Kidney (tissue), 13 donors: ENCODE measurements at regions not wholly inside any gene's neighbourhood (a gene's known extent, or its start where the extent isn't known, plus 50 kb on each side); places are given as distances from the start of the nearest gene placed in this dataset.
"Not testable (repeated sequence)": the region's sequence is repeated elsewhere in the genome, so short reads cannot be mapped to it uniquely, and the experiment has no call there.

ENCODE experiments used
- DNase-seq, 5 donors: peaks; one replicate each; pipeline ENCODE4 v3.0.0-alpha.2; 2013 to 2020
- FAIRE-seq: peaks from 2 replicates; lab custom pipeline; 2012; peaks lifted over from hg19 to GRCh38; lab: Jason Lieb, UNC
- H3K27ac ChIP-seq, 2 donors: one replicate each; pipeline ENCODE4 v1.7.0; 2013; ENCODE audit warnings: low read depth in 2 of 2, low read length in 2 of 2, inconsistent platforms in 1 of 2
- H3K27me3 ChIP-seq: one replicate; pipeline ENCODE4 v1.7.1; 2013; ENCODE audit warnings: low read length, inconsistent platforms; ENCODE audit not compliant: control insufficient read depth, insufficient read depth
- H3K36me3 ChIP-seq, 3 donors: one replicate each; pipeline versions ENCODE4 v1.7.0 to v1.7.1; 2013; ENCODE audit warnings: low read length in 3 of 3, control low read depth in 1 of 3, inconsistent platforms in 1 of 3; ENCODE audit not compliant: insufficient read depth in 3 of 3, control insufficient read depth in 2 of 3
- H3K4me1 ChIP-seq, 3 donors: one replicate each; pipeline versions ENCODE4 v1.7.0 to v1.7.1; 2013; ENCODE audit warnings: low read length in 3 of 3, inconsistent platforms in 1 of 3, low read depth in 1 of 3; ENCODE audit not compliant: control insufficient read depth in 2 of 3, insufficient read depth in 2 of 3
- H3K4me3 ChIP-seq, 3 donors: one replicate each; pipeline versions ENCODE4 v1.7.0 to v1.8.1; 2013; ENCODE audit warnings: low read length in 3 of 3, control low read depth in 1 of 3, inconsistent platforms in 1 of 3
- H3K9ac ChIP-seq, 3 donors: one replicate each; pipeline versions ENCODE4 v1.7.0 to v1.7.1; 2013; ENCODE audit warnings: low read length in 3 of 3, control low read depth in 1 of 3, inconsistent platforms in 1 of 3
- H3K9me3 ChIP-seq, 3 donors: one replicate each; pipeline versions ENCODE4 v1.7.0 to v1.7.1; 2013; ENCODE audit warnings: low read length in 3 of 3, control low read depth in 1 of 3, inconsistent platforms in 1 of 3; ENCODE audit not compliant: control insufficient read depth in 2 of 3, insufficient read depth in 1 of 3
- CTCF ChIP-seq: IDR thresholded peaks from 3 replicates; pipeline ENCODE4 v1.5.1; 2012; ENCODE audit warnings: mild to moderate bottlenecking, moderate library complexity, borderline replicate concordance; ENCODE audit not compliant: insufficient read depth; ENCODE audit errors: extremely low read depth
- intact Hi-C: fragments of 100-400 bp; cut with DNase I; formaldehyde crosslinking; loops from one replicate; pipeline ENCODE4 v1.11.1; 2022
- donor health status: control.
- donor health status: control.
- donor health status: control.
- donor health status: control.
- donor health status: control.
- donor health status: DM: yes; HTN: yes; CAD: no.
- donor health status: Normal renal cell carcinoma (clear cell type).

GRCh38 chr4:183044924-183045640 lies 54.0 kb upstream of the WWC2 start:
- H3K27me3 ChIP-seq, H3K9ac ChIP-seq, H3K36me3 ChIP-seq, FAIRE-seq, H3K27ac ChIP-seq, H3K4me1 ChIP-seq, H3K4me3 ChIP-seq, H3K9me3 ChIP-seq, intact Hi-C loops: not testable (repeated sequence)
- peak in 1 of 5 donors; percentile 71 for DNase-seq

GRCh38 chr4:183038436-183038835 lies 60.6 kb upstream of the WWC2 start:
- no peak for TF ChIP-seq CTCF
- no peaks in the 10 kb centered on the region for H3K36me3 ChIP-seq
- no peak overlapping the region for H3K4me3 ChIP-seq
- DNase-seq (no peak), FAIRE-seq (no peak)
- intact Hi-C loops: no loop called here
- peaks cover 0 to 4% (median 0%) of the 10 kb centered on the region in 3 donors for H3K4me1 ChIP-seq
- no peaks in the 10 kb centered on the region for H3K27me3 ChIP-seq
- no peaks in the 10 kb centered on the region for H3K9me3 ChIP-seq
- H3K27ac ChIP-seq: no peak overlapping the region
- no peak overlapping the region for H3K9ac ChIP-seq

- no peaks in the 10 kb centered on the region for H3K9me3 ChIP-seq
- H3K9ac ChIP-seq: no peak overlapping the region
- H3K36me3 ChIP-seq: no peaks in the 10 kb centered on the region
- no peaks in the 10 kb centered on the region for H3K27me3 ChIP-seq
- no peak for TF ChIP-seq CTCF
- no peak for FAIRE-seq
- no peak overlapping the region for H3K4me3 ChIP-seq
- intact Hi-C loops: no loop called here
- no peak overlapping the region for H3K27ac ChIP-seq
- DNase-seq: no peak
- peaks cover 0 to 4% (median 0%) of the 10 kb centered on the region in 3 donors for H3K4me1 ChIP-seq
Measured at GRCh38 chr4:183035726-183036415, 63.2 kb upstream of the WWC2 start.

- peak in 3 of 5 donors; percentile 26 to 65 (median 53) for DNase-seq
- Histone ChIP-seq H3K9ac (no peak overlapping the region), H3K27me3 (no peaks in the 10 kb centered on the region), H3K36me3 (no peaks in the 10 kb centered on the region), H3K27ac (no peak overlapping the region), H3K4me3 (no peak overlapping the region), H3K4me1 (peaks cover 0 to 4% (median 0%) of the 10 kb centered on the region in 3 donors), H3K9me3 (no peaks in the 10 kb centered on the region)
- no peak for TF ChIP-seq CTCF
- intact Hi-C loops: no loop called here
- FAIRE-seq: peak; percentile 54
Measured at GRCh38 chr4:183035256-183035655, 63.8 kb upstream of the WWC2 start.
